ENCODE measurements at regions not wholly inside any gene's neighbourhood (a gene's known extent, or its start where the extent isn't known, plus 50 kb on each side); places are given as distances from the start of the nearest gene placed in this dataset.

GRCh38 chr5:159610966-159611579, 280.8 kb upstream of the IL12B start:
- TF ChIP-seq CTCF (conservative IDR thresholded peaks at IDR 0.05; ENCODE audit: low read depth, low read length) = no peak
- DNase-seq (ENCODE audit: low read depth) = no peak
- no peak overlapping the region for H3K4me3 ChIP-seq (ENCODE audit: low read length)

GRCh38 chr5:159616952-159617351, 286.7 kb upstream of the IL12B start:
- H3K4me3 ChIP-seq (ENCODE audit: low read length) = no peak overlapping the region
- no peak for DNase-seq (ENCODE audit: low read depth)
- no peak for TF ChIP-seq CTCF (conservative IDR thresholded peaks at IDR 0.05; ENCODE audit: low read depth, low read length)

GRCh38 chr5:159619826-159620225, 289.5 kb upstream of the IL12B start:
- DNase-seq (ENCODE audit: low read depth) = no peak
- no peak overlapping the region for H3K4me3 ChIP-seq (ENCODE audit: low read length)
- no peak for TF ChIP-seq CTCF (conservative IDR thresholded peaks at IDR 0.05; ENCODE audit: low read depth, low read length)

GRCh38 chr5:159620853-159621540, 290.7 kb upstream of the IL12B start:
- no peak for TF ChIP-seq CTCF (conservative IDR thresholded peaks at IDR 0.05; ENCODE audit: low read depth, low read length)
- DNase-seq (ENCODE audit: low read depth) = no peak

GRCh38 chr5:159628703-159629102, 287.6 kb upstream of the ADRA1B start:
- no peak for DNase-seq (ENCODE audit: low read depth)
- TF ChIP-seq CTCF (conservative IDR thresholded peaks at IDR 0.05; ENCODE audit: low read depth, low read length) = no peak
- H3K4me3 ChIP-seq (ENCODE audit: low read length) = no peak overlapping the region

More at GRCh38 chr5:159620853-159621540, 290.7 kb upstream of the IL12B start:
- no peak overlapping the region for H3K4me3 ChIP-seq (ENCODE audit: low read length)

GRCh38 chr5:159629158-159629557, 287.1 kb upstream of the ADRA1B start:
- no peak overlapping the region for H3K4me3 ChIP-seq (ENCODE audit: low read length)
- TF ChIP-seq CTCF (conservative IDR thresholded peaks at IDR 0.05; ENCODE audit: low read depth, low read length) = no peak
- DNase-seq (ENCODE audit: low read depth) = no peak

- H3K4me3 ChIP-seq (ENCODE audit: low read length) = no peak overlapping the region
- TF ChIP-seq CTCF (conservative IDR thresholded peaks at IDR 0.05; ENCODE audit: low read depth, low read length) = no peak
- no peak for DNase-seq (ENCODE audit: low read depth)
Observed at GRCh38 chr5:159630545-159630944, 285.7 kb upstream of the ADRA1B start.

Data from retinal pigment epithelial cell (primary cell).